ENCODE measurements at regions not wholly inside any gene's neighbourhood (a gene's known extent, or its start where the extent isn't known, plus 50 kb on each side); places are given as distances from the start of the nearest gene placed in this dataset.

DNA sequence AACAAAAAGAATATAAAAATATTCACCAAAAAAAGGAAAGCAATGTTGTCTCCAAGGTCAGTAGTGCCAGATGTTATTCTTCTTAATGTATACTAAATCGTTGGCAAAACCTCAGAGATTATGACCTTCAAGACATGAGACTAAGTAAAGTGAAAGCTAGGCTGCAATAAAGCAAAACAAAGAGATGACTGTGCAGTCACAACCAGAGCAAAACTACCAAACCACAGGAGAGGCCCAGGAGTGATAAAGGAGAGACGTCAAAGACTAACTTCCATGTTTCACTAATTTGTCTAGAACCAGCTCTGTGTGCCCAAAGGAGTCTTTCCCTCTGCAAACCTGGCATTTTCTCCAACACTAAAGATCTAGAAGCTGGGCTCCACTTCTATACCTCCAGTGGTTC is 155.9 kb upstream of the POU3F2 start:
- TF ChIP-seq, protein P1, sequence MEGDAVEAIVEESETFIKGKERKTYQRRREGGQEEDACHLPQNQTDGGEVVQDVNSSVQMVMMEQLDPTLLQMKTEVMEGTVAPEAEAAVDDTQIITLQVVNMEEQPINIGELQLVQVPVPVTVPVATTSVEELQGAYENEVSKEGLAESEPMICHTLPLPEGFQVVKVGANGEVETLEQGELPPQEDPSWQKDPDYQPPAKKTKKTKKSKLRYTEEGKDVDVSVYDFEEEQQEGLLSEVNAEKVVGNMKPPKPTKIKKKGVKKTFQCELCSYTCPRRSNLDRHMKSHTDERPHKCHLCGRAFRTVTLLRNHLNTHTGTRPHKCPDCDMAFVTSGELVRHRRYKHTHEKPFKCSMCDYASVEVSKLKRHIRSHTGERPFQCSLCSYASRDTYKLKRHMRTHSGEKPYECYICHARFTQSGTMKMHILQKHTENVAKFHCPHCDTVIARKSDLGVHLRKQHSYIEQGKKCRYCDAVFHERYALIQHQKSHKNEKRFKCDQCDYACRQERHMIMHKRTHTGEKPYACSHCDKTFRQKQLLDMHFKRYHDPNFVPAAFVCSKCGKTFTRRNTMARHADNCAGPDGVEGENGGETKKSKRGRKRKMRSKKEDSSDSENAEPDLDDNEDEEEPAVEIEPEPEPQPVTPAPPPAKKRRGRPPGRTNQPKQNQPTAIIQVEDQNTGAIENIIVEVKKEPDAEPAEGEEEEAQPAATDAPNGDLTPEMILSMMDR (IDR thresholded peaks at IDR 0.05; ENCODE audit: low read length, missing control alignments), result no peak
- DNase-seq (ENCODE audit: low read depth), result no peak
- no peak overlapping the region for H3K4me3 ChIP-seq (replicated peaks; ENCODE audit: low read depth, low read length)

DNA sequence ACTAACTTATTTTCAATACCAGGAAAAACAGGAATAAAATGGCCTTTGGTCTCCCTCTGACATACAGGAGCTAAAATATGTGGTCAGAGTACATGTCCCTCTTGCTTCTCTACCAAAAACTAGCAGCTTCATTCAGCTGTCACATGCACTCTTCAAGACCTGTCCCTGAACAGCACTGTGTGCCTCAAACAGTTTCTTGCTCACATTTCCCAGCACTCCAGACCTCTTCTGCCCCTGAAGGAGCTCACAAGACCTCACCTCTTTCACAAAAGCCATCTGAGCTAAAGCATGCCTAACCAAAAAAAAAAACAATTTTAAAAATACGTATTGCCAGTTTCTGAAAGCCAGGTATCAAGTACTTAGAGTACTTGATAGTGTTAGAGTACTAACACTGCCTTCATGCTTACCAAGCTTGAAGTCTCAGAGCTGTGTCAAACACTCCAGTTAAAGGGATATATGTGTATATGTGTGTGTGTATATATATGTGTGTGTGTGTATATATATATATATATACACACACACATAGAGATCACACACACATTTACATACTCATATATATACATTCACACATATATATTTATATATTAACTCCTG is 148.3 kb upstream of the POU3F2 start:
- DNase-seq (ENCODE audit: low read depth), result no peak
- TF ChIP-seq, protein P1 (IDR thresholded peaks at IDR 0.05; ENCODE audit: low read length, missing control alignments), result no peak
- no peak overlapping the region for H3K4me3 ChIP-seq (replicated peaks; ENCODE audit: low read depth, low read length)

DNA sequence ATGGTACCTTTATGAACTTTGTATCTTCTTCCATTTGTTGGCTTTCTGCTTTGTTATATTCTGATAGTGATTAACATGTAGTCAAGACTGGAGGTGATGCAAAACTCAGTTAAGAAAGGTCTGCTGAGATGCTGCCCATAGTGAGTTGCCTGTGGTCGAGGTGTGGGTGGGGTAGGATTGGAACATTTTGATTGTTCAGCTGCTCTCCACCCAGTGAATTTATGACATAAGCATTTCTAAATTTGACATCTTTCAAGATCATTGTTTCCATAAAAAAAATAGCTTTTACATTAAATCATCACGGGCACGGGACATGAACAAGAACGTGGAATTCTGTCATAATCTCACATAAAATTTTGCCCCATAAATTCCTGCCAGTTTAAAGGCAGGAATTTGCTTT is 146.6 kb upstream of the POU3F2 start:
- H3K4me3 ChIP-seq (replicated peaks; ENCODE audit: low read depth, low read length), result no peak overlapping the region
- TF ChIP-seq, protein P1 (IDR thresholded peaks at IDR 0.05; ENCODE audit: low read length, missing control alignments), result no peak
- no peak for DNase-seq (ENCODE audit: low read depth)

DNA sequence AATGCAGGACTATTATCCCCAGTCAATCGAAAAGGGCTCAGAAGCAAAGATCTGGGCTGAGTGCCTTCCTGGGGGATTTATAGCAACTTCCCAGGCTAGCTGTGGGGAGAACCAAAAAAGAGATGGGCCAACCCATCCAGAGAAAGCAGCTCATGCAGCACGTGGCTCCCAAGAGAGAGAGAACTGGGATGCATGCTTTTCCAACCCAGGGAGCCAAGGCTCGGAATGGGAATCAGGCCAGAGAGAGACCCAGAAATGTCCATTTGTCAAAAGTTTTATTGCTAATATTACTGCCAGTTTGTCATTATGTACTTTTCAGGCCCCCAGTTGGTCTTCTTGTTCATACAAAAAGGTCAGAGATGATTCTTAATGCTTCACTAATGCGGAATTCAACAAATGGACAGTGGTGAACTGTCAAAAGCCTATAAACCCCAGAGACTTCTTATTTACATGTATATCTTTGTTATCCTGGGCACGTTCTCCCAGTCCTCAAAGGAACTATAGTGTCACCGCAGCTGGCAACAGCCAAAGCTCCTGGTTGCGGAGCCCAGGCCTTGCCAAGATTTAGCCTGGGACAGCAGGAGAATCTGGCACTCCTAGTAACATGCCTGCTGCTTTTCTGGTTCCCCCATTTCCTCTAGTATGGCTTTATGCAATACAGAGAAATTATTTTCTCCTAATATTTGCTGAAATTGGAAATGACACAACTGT is 139.1 kb upstream of the POU3F2 start:
- H3K4me3 ChIP-seq (replicated peaks; ENCODE audit: low read depth, low read length), result no peak overlapping the region
- DNase-seq (ENCODE audit: low read depth), result no peak
- TF ChIP-seq, protein P1 (IDR thresholded peaks at IDR 0.05; ENCODE audit: low read length, missing control alignments), result no peak

DNA sequence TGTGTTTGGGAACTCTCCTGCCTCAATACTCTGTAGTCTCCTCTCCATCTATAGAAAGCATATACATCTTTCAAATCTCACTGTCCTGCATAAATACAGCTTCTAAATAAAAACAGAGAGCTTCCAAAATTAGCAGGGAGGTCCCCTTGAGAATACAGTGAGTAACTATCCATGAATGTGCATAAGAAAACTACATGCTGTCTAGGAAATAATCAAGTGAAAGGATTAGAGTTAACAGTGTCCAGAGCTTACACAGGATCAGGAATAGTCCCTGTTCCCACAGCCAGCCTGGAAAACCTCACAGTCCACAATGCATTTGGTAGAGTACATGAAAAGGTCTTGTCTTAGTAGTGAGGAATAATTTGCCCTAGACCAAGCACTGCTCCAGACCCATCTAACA is 123.0 kb upstream of the POU3F2 start:
- TF ChIP-seq, protein P1 (IDR thresholded peaks at IDR 0.05; ENCODE audit: low read length, missing control alignments), result no peak
- no peak overlapping the region for H3K4me3 ChIP-seq (replicated peaks; ENCODE audit: low read depth, low read length)
- no peak for DNase-seq (ENCODE audit: low read depth)

DNA sequence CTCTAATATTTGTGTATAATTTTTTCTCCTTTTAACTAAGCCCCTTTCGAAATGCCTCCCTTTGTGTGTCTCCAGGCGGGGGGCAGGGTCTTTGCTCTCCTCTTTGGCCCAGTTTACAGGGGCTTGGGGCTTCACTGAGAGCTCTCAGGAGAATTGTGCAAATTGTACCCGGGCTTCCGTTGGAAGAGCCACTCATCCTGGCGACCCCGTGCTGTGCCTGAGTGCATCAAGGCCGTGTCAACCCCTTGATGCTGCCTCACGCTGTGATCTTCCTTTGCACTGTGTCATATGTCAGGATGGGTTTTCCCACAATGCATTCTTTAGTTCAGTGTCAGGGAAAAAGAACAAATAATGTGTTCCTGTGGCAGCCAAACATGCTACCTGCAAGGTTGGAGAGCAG is 118.0 kb upstream of the POU3F2 start:
- TF ChIP-seq, protein P1 (IDR thresholded peaks at IDR 0.05; ENCODE audit: low read length, missing control alignments), result no peak
- no peak overlapping the region for H3K4me3 ChIP-seq (replicated peaks; ENCODE audit: low read depth, low read length)
- no peak for DNase-seq (ENCODE audit: low read depth)
